Thymus (tissue), 11 donors: ENCODE measurements at regions not wholly inside any gene's neighbourhood (a gene's known extent, or its start where the extent isn't known, plus 50 kb on each side); places are given as distances from the start of the nearest gene placed in this dataset.
"Not testable (repeated sequence)": the region's sequence is repeated elsewhere in the genome, so short reads cannot be mapped to it uniquely, and the experiment has no call there.

Experiments
- DNase-seq, 9 donors: peaks; one replicate each; pipeline ENCODE4 v3.0.0-alpha.2; 2013; ENCODE audit warnings: low spot score in 9 of 9, low read depth in 6 of 9, missing footprints in 1 of 9
- H3K27ac ChIP-seq, 2 donors: one replicate each; pipeline ENCODE4 v1.5.1; 2013; ENCODE audit warnings: control low read depth in 1 of 2, low read depth in 1 of 2, low read length in 1 of 2, mild to moderate bottlenecking in 1 of 2, moderate library complexity in 1 of 2
- H3K27me3 ChIP-seq, 2 donors: one replicate each; pipeline ENCODE4 v1.5.1; 2013; ENCODE audit warnings: low read length in 1 of 2; ENCODE audit not compliant: control insufficient read depth in 2 of 2, insufficient read depth in 1 of 2
- H3K36me3 ChIP-seq, 2 donors: one replicate each; pipeline ENCODE4 v1.5.1; 2013; ENCODE audit warnings: low read length in 1 of 2, mild to moderate bottlenecking in 1 of 2, moderate library complexity in 1 of 2; ENCODE audit not compliant: control insufficient read depth in 2 of 2, insufficient read depth in 2 of 2
- H3K4me1 ChIP-seq, 2 donors: one replicate each; pipeline ENCODE4 v1.5.1; 2013; ENCODE audit warnings: low read length in 2 of 2; ENCODE audit not compliant: control insufficient read depth in 2 of 2, insufficient read depth in 2 of 2
- H3K4me3 ChIP-seq, 2 donors: one replicate each; pipeline ENCODE4 v1.5.1; 2013; ENCODE audit warnings: low read length in 2 of 2, control low read depth in 1 of 2, mild to moderate bottlenecking in 1 of 2
- H3K9me3 ChIP-seq, 2 donors: one replicate each; pipeline ENCODE4 v1.5.1; 2013; ENCODE audit warnings: low read length in 1 of 2, mild to moderate bottlenecking in 1 of 2; ENCODE audit not compliant: control insufficient read depth in 2 of 2, insufficient read depth in 1 of 2
- WGBS: extraction: QIAGEN DNeasy Blood & Tissue Kit; methylation state at CpG from one replicate; pipeline ENCODE4 v1.1.7; 2013; 5-methylcytosine and 5-hydroxymethylcytosine counted together
- donor health status: healthy.

GRCh38 chr5:164317676-164318075 is 812.3 kb downstream of the MAT2B start:
- Histone ChIP-seq H3K36me3 (no peaks in the 10 kb centered on the region), H3K27me3 (no peaks in the 10 kb centered on the region), H3K27ac (no peak overlapping the region), H3K4me1 (no peaks in the 10 kb centered on the region), H3K4me3 (no peak overlapping the region), H3K9me3 (no peaks in the 10 kb centered on the region)
- WGBS = 94% methylated on average over 1 of the region's 1 CpG
- no peak for DNase-seq

DNA sequence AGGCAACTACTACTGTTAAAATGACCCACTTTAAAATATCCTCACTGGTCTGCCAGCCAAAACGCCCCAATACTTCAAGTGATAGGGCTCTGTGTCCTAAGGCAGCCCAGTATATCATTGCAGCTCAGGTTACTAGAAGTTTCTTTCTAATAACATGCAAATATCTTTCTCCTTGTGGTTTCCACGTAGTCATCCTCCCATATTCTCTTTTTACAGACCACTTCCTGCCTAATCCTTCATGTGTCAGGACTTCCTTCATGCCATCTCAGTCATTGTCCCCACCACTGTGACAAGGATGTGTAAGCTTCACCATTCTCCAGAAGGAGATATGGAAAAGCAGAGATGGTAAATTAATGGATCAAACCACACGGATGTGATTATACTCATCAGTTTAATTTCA is 813.7 kb downstream of the MAT2B start:
- no peaks in the 10 kb centered on the region for H3K9me3 ChIP-seq
- no peak for DNase-seq
- H3K36me3 ChIP-seq = no peaks in the 10 kb centered on the region
- WGBS = 64% methylated on average over 3 of the region's 3 CpGs
- no peak overlapping the region for H3K4me3 ChIP-seq
- H3K4me1 ChIP-seq = no peaks in the 10 kb centered on the region
- no peaks in the 10 kb centered on the region for H3K27me3 ChIP-seq
- no peak overlapping the region for H3K27ac ChIP-seq

- no peak overlapping the region for H3K27ac ChIP-seq
- DNase-seq = no peak
- no peaks in the 10 kb centered on the region for H3K4me1 ChIP-seq
- H3K27me3 ChIP-seq = no peaks in the 10 kb centered on the region
- H3K36me3 ChIP-seq = no peaks in the 10 kb centered on the region
- no peaks in the 10 kb centered on the region for H3K9me3 ChIP-seq
- no peak overlapping the region for H3K4me3 ChIP-seq
- WGBS = 78% methylated on average over 2 of the region's 2 CpGs
Measured at GRCh38 chr5:164324239-164324638, 818.8 kb downstream of the MAT2B start.

DNA sequence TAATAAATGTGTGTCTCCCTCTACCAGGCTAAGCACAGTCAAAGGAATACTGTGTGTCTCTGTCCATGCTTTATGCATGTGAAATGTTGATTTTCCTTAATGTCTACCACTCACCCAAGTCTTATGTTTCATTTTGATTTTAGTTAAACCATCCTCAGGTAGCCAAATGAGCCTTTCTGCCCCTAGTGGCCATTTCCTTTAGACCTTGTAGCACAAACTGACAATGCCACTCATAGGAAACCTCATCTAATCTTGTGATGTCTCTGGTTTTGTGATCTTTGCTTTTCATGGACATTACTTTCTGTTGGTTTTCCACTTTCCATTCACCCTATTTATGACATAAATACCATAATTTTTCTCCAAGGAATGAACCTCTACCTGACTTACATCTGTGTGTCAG is 820.8 kb downstream of the MAT2B start:
- DNase-seq = no peak
- H3K36me3 ChIP-seq = no peaks in the 10 kb centered on the region
- H3K9me3 ChIP-seq = no peaks in the 10 kb centered on the region
- H3K27ac ChIP-seq = no peak overlapping the region
- no peak overlapping the region for H3K4me3 ChIP-seq
- H3K4me1 ChIP-seq = no peaks in the 10 kb centered on the region
- no peaks in the 10 kb centered on the region for H3K27me3 ChIP-seq

DNA sequence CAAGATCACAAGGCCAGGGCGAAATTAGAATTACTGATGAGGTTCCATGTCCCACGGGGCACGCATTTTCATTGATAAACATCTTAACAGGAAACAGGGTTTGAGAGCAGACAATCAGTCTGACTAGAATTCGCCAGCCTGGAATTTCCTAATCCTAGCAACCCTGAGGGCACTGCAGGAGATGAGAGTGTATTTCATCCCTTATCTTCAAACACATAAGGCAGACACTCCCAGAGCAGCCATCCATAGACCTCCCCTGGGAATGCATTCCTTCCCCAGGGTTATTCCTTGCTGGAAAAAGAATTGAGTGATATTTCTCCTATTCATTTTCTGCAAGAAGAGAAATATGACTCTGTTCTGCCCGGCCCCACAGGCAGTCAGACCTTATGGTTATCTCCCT is 821.7 kb downstream of the MAT2B start:
- DNase-seq = peak in 1 of 9 donors; percentile 5
- H3K36me3 ChIP-seq, H3K4me3 ChIP-seq, H3K27me3 ChIP-seq, H3K27ac ChIP-seq, H3K9me3 ChIP-seq, H3K4me1 ChIP-seq: not testable (repeated sequence)
- WGBS = 93% methylated on average over 5 of the region's 5 CpGs

DNA sequence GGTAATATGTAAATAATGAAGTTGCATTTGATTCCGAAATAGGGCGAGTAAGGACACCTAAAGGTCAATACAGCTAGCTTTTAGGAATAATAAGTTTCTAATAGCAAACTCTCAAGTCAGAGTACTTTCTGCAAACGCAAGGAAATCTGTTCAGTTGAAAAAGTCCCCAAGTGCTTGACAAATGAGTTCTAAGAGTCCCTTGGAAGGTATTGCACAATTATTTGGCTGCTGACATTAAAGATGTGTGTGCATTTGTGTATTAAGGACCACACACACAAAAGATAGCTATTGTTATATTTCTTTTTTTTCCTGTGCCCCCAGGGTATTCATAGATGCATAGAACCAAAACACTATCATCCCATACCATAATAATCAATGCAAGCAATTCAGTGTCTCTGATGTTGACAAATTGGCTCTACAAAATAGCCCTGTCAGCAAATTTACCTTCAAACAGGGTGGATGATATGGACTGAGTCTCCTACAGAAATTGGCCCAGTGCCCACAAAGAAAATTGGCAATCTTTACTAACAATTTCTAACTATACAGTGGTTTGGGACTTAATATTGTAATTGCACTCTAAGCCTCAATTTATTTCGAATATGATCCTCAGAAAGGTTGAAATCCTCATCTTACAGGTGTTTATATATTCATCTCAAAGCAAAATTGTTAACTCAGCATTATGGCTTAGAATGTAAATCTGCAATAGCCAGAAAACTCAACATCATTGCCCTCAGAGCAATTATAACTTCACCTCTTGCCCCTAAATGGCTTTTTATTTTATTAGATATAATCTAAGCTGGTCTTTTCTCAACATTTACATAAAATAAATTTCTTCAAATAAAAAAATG is 827.2 kb downstream of the MAT2B start:
- WGBS = 78% methylated on average over 4 of the region's 4 CpGs
- Histone ChIP-seq H3K27ac (no peak overlapping the region), H3K9me3 (no peaks in the 10 kb centered on the region), H3K36me3 (no peaks in the 10 kb centered on the region), H3K4me1 (no peaks in the 10 kb centered on the region), H3K27me3 (no peaks in the 10 kb centered on the region), H3K4me3 (no peak overlapping the region)
- DNase-seq = no peak

DNA sequence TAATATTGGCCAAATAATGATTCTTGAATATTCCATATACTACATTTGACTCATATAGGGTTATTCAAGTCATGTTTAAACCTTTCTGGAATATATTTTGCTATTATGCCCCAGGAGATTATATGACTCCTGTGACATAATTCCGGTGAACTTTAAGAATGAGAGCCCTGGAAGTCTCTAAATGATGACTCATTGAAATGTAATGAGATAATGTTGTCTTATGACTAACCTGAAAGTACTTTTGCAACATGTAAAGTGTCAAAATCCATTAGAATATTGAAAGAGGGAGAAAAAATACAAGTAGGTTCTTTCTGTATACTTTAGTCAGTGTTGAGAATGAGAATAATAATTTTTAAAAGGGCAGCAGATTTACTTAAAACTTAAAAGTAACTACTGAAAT is 830.4 kb downstream of the MAT2B start:
- DNase-seq = no peak
- WGBS = 88% methylated on average over 1 of the region's 1 CpG
- Histone ChIP-seq H3K4me1 (no peaks in the 10 kb centered on the region), H3K27ac (no peak overlapping the region), H3K4me3 (no peak overlapping the region), H3K9me3 (no peaks in the 10 kb centered on the region), H3K27me3 (no peaks in the 10 kb centered on the region), H3K36me3 (no peaks in the 10 kb centered on the region)

GRCh38 chr5:164336276-164336675 is 830.9 kb downstream of the MAT2B start:
- Histone ChIP-seq H3K36me3 (no peaks in the 10 kb centered on the region), H3K4me3 (no peak overlapping the region), H3K9me3 (no peaks in the 10 kb centered on the region), H3K27me3 (no peaks in the 10 kb centered on the region), H3K4me1 (no peaks in the 10 kb centered on the region), H3K27ac (no peak overlapping the region)
- DNase-seq = no peak
- 88% methylated on average over 1 of the region's 1 CpG for WGBS

DNA sequence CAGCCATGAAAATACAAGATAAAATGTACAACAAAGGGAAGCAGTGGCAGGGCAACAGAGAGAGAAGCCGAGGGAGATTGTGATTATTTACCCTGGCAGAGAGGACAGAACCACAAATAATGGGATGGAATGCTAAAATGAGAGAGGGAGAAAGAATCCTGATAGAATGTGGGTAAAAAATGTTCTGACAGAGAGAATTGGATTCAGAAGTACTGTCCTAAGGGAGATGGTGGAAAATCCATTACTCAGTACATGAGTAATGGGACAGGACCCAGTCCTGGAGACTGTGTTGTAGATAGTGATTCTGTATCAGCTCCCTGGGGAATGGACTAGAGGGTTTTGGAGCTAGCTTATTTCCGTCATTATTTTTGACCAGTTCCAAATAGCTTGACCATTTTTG is 831.5 kb downstream of the MAT2B start:
- Histone ChIP-seq H3K36me3 (no peaks in the 10 kb centered on the region), H3K4me1 (no peaks in the 10 kb centered on the region), H3K4me3 (no peak overlapping the region), H3K27ac (no peak overlapping the region), H3K9me3 (no peaks in the 10 kb centered on the region), H3K27me3 (no peaks in the 10 kb centered on the region)
- no peak for DNase-seq
- WGBS = 91% methylated on average over 2 of the region's 2 CpGs
